ENCODE measurements at regions not wholly inside any gene's neighbourhood (a gene's known extent, or its start where the extent isn't known, plus 50 kb on each side); places are given as distances from the start of the nearest gene placed in this dataset.

DNA sequence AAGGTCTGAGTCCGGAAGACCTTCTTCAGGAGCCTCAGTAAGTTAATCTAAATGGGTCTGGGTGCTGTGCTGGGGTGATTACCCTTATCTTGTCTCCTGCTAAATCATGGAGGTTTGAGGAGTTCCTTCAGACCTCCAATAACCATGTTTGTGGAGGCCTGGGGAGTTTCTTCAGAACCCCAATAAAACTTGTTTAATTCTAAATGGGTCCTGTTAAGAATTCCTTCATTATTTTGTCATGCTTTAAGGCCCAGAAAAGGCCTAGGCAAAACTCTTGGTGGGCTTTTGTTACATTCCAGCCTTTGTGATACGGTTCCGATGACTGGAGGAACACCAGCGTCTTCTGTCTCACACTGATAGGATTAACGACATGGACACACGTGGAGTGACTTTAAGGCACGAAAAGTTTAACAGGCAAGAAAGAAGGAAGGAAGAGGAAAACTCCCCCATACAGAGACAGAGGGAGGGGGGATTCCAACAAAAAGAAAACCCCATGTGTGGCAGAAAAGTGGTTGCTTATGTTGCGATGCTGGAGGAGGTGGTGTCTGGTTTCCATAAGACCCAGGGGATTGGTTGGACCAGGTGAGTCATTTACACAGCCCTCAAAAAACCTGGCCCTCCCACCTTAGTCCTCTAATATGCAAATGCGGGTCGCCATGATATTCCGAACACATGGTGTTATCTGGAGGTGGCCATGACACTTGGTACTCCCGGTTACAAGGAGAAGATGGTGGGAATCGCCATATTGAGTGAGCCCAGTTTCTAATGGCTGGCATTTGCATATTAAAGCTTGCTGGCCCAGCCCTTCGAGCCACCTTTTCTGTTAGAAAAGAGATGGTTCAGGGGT is 72.6 kb upstream of the MFGE8 start (continued):
- TF ChIP-seq SAFB2 (IDR thresholded peaks at IDR 0.05; ENCODE audit: borderline replicate concordance, low read depth, low read length, severe bottlenecking) = no peak
- TF ChIP-seq, protein P1, sequence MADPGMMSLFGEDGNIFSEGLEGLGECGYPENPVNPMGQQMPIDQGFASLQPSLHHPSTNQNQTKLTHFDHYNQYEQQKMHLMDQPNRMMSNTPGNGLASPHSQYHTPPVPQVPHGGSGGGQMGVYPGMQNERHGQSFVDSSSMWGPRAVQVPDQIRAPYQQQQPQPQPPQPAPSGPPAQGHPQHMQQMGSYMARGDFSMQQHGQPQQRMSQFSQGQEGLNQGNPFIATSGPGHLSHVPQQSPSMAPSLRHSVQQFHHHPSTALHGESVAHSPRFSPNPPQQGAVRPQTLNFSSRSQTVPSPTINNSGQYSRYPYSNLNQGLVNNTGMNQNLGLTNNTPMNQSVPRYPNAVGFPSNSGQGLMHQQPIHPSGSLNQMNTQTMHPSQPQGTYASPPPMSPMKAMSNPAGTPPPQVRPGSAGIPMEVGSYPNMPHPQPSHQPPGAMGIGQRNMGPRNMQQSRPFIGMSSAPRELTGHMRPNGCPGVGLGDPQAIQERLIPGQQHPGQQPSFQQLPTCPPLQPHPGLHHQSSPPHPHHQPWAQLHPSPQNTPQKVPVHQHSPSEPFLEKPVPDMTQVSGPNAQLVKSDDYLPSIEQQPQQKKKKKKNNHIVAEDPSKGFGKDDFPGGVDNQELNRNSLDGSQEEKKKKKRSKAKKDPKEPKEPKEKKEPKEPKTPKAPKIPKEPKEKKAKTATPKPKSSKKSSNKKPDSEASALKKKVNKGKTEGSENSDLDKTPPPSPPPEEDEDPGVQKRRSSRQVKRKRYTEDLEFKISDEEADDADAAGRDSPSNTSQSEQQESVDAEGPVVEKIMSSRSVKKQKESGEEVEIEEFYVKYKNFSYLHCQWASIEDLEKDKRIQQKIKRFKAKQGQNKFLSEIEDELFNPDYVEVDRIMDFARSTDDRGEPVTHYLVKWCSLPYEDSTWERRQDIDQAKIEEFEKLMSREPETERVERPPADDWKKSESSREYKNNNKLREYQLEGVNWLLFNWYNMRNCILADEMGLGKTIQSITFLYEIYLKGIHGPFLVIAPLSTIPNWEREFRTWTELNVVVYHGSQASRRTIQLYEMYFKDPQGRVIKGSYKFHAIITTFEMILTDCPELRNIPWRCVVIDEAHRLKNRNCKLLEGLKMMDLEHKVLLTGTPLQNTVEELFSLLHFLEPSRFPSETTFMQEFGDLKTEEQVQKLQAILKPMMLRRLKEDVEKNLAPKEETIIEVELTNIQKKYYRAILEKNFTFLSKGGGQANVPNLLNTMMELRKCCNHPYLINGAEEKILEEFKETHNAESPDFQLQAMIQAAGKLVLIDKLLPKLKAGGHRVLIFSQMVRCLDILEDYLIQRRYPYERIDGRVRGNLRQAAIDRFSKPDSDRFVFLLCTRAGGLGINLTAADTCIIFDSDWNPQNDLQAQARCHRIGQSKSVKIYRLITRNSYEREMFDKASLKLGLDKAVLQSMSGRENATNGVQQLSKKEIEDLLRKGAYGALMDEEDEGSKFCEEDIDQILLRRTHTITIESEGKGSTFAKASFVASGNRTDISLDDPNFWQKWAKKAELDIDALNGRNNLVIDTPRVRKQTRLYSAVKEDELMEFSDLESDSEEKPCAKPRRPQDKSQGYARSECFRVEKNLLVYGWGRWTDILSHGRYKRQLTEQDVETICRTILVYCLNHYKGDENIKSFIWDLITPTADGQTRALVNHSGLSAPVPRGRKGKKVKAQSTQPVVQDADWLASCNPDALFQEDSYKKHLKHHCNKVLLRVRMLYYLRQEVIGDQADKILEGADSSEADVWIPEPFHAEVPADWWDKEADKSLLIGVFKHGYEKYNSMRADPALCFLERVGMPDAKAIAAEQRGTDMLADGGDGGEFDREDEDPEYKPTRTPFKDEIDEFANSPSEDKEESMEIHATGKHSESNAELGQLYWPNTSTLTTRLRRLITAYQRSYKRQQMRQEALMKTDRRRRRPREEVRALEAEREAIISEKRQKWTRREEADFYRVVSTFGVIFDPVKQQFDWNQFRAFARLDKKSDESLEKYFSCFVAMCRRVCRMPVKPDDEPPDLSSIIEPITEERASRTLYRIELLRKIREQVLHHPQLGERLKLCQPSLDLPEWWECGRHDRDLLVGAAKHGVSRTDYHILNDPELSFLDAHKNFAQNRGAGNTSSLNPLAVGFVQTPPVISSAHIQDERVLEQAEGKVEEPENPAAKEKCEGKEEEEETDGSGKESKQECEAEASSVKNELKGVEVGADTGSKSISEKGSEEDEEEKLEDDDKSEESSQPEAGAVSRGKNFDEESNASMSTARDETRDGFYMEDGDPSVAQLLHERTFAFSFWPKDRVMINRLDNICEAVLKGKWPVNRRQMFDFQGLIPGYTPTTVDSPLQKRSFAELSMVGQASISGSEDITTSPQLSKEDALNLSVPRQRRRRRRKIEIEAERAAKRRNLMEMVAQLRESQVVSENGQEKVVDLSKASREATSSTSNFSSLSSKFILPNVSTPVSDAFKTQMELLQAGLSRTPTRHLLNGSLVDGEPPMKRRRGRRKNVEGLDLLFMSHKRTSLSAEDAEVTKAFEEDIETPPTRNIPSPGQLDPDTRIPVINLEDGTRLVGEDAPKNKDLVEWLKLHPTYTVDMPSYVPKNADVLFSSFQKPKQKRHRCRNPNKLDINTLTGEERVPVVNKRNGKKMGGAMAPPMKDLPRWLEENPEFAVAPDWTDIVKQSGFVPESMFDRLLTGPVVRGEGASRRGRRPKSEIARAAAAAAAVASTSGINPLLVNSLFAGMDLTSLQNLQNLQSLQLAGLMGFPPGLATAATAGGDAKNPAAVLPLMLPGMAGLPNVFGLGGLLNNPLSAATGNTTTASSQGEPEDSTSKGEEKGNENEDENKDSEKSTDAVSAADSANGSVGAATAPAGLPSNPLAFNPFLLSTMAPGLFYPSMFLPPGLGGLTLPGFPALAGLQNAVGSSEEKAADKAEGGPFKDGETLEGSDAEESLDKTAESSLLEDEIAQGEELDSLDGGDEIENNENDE (IDR thresholded peaks at IDR 0.05; ENCODE audit: low read depth, low read length) = no peak
- peak; percentile 74; the same call in 1 of the 2 replicates for TF ChIP-seq ZNF197 (CRISPR knock-in tag; IDR thresholded peaks at IDR 0.05; ENCODE audit: low read depth)
- TF ChIP-seq ZKSCAN3 (CRISPR knock-in tag; IDR thresholded peaks at IDR 0.05) = no peak
- TF ChIP-seq FOXJ3 (CRISPR knock-in tag; IDR thresholded peaks at IDR 0.05) = no peak
- no peak for TF ChIP-seq SMAD2 (IDR thresholded peaks at IDR 0.05; ENCODE audit: low read depth, low read length)
- TF ChIP-seq GABPA (tag; conservative IDR thresholded peaks at IDR 0.05; ENCODE audit: low read depth) = no peak; the same call in 1 of the 2 replicates
- TF ChIP-seq, protein P2, sequence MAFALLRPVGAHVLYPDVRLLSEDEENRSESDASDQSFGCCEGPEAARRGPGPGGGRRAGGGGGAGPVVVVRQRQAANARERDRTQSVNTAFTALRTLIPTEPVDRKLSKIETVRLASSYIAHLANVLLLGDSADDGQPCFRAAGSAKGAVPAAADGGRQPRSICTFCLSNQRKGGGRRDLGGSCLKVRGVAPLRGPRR (CRISPR knock-in tag; IDR thresholded peaks at IDR 0.05) = no peak
- TF ChIP-seq, protein P3, sequence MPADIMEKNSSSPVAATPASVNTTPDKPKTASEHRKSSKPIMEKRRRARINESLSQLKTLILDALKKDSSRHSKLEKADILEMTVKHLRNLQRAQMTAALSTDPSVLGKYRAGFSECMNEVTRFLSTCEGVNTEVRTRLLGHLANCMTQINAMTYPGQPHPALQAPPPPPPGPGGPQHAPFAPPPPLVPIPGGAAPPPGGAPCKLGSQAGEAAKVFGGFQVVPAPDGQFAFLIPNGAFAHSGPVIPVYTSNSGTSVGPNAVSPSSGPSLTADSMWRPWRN (IDR thresholded peaks at IDR 0.05; ENCODE audit: low read depth) = no peak
- TF ChIP-seq, protein P4, sequence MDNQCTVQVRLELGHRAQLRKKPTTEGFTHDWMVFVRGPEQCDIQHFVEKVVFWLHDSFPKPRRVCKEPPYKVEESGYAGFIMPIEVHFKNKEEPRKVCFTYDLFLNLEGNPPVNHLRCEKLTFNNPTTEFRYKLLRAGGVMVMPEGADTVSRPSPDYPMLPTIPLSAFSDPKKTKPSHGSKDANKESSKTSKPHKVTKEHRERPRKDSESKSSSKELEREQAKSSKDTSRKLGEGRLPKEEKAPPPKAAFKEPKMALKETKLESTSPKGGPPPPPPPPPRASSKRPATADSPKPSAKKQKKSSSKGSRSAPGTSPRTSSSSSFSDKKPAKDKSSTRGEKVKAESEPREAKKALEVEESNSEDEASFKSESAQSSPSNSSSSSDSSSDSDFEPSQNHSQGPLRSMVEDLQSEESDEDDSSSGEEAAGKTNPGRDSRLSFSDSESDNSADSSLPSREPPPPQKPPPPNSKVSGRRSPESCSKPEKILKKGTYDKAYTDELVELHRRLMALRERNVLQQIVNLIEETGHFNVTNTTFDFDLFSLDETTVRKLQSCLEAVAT (IDR thresholded peaks at IDR 0.05) = peak in 1 of 2 experiments; percentile 30; a peak in 1 of 4 replicates
- no peak for TF ChIP-seq CBX2 (IDR thresholded peaks at IDR 0.05; ENCODE audit: insufficient read depth, low read length, poor library complexity, severe bottlenecking)
- no peak for TF ChIP-seq FOXJ2 (tag; IDR thresholded peaks at IDR 0.05)
- TF ChIP-seq KLF6 (CRISPR knock-in tag; IDR thresholded peaks at IDR 0.05; ENCODE audit: borderline replicate concordance) = no peak

All from K562 (cell line).